ENCODE measurements at regions not wholly inside any gene's neighbourhood (a gene's known extent, or its start where the extent isn't known, plus 50 kb on each side); places are given as distances from the start of the nearest gene placed in this dataset.

GRCh38 chr3:18813300-18813699 lies 335.0 kb upstream of the KCNH8 start:
- no peak for DNase-seq

- no peak for DNase-seq
Measured at GRCh38 chr3:18812316-18812715, 336.0 kb upstream of the KCNH8 start.

- no peak for DNase-seq
Measured at GRCh38 chr3:18810306-18810661, 338.0 kb upstream of the KCNH8 start.

- no peak for DNase-seq
Measured at GRCh38 chr3:18809640-18810305, 338.5 kb upstream of the KCNH8 start.

GRCh38 chr3:18808429-18808828 lies 339.9 kb upstream of the KCNH8 start:
- DNase-seq, result no peak

GRCh38 chr3:18807593-18807992 lies 340.7 kb upstream of the KCNH8 start:
- no peak for DNase-seq

GRCh38 chr3:18806633-18807032 lies 341.7 kb upstream of the KCNH8 start:
- no peak for DNase-seq

- no peak for DNase-seq
Measured at GRCh38 chr3:18797378-18797777, 350.9 kb upstream of the KCNH8 start.

GRCh38 chr3:18795078-18795477 lies 353.2 kb upstream of the KCNH8 start:
- DNase-seq, result no peak

GRCh38 chr3:18791752-18792151 lies 356.6 kb upstream of the KCNH8 start:
- DNase-seq, result no peak

- no peak for DNase-seq
Measured at GRCh38 chr3:18791182-18791581, 357.1 kb upstream of the KCNH8 start.

- DNase-seq, result no peak
Measured at GRCh38 chr3:18790384-18790783, 357.9 kb upstream of the KCNH8 start.

- no peak for DNase-seq
Measured at GRCh38 chr3:18789734-18790133, 358.6 kb upstream of the KCNH8 start.

- no peak for DNase-seq
Measured at GRCh38 chr3:18787441-18787840, 360.9 kb upstream of the KCNH8 start.

GRCh38 chr3:18786650-18787323 lies 361.5 kb upstream of the KCNH8 start:
- no peak for DNase-seq

GRCh38 chr3:18782191-18782590 lies 357.1 kb upstream of the SATB1 start:
- no peak for DNase-seq

GRCh38 chr3:18780959-18781358 lies 355.8 kb upstream of the SATB1 start:
- no peak for DNase-seq

GRCh38 chr3:18779704-18780103 lies 354.6 kb upstream of the SATB1 start:
- DNase-seq, result no peak

- no peak for DNase-seq
Measured at GRCh38 chr3:18778598-18778997, 353.5 kb upstream of the SATB1 start.

- no peak for DNase-seq
Measured at GRCh38 chr3:18778094-18778493, 353.0 kb upstream of the SATB1 start.

GRCh38 chr3:18775501-18775900 lies 350.4 kb upstream of the SATB1 start:
- DNase-seq, result no peak

GRCh38 chr3:18774319-18775088 lies 349.4 kb upstream of the SATB1 start:
- no peak for DNase-seq

- no peak for DNase-seq
Measured at GRCh38 chr3:18772699-18773305, 347.7 kb upstream of the SATB1 start.

- no peak for DNase-seq
Measured at GRCh38 chr3:18771931-18772330, 346.8 kb upstream of the SATB1 start.
